T-cell (primary cell): ENCODE measurements at regions not wholly inside any gene's neighbourhood (a gene's known extent, or its start where the extent isn't known, plus 50 kb on each side); places are given as distances from the start of the nearest gene placed in this dataset.

Source experiments
- ATAC-seq, 4 experiments: fragments of 200-7000 bp in 3 of 4; fragments of 150-1000 bp in 1 of 4; cut with Tn5 transposase; replicated peaks in 1 of 4; 1 replicate in 3 of 4; 2 replicates in 1 of 4; pipeline ENCODE4 v1.10.0; 2021; ENCODE audit warnings: moderate library complexity in 3 of 4, mild to moderate bottlenecking in 2 of 4, moderate number of reproducible peaks in 1 of 4
- CTCF ChIA-PET, 2 donors: fragments of 300-600 bp; sonication (Branson Sonifier 250); formaldehyde crosslinking; loops; one replicate each; lab custom pipeline; 2022; ENCODE audit warnings: antibody characterized with exemption in 2 of 2; lab: Charles Lee
- POLR2A ChIA-PET, 2 donors: fragments of 300-600 bp; sonication (Branson Sonifier 250); formaldehyde crosslinking; loops; one replicate each; lab custom pipeline; 2022; ENCODE audit warnings: antibody characterized with exemption in 2 of 2; lab: Charles Lee
- DNase-seq, 35 experiments: peaks; one replicate each; pipeline versions ENCODE4 v3.0.0 to v3.0.0-alpha.2; 2013 to 2023
- H3K27ac ChIP-seq: one replicate; pipeline ENCODE4 v1.5.1; 2013; ENCODE audit warnings: low read length
- H3K27me3 ChIP-seq, 2 experiments: replicated peaks in 1 of 2; 1 replicate in 1 of 2; 2 replicates in 1 of 2; pipeline versions ENCODE4 v1.6.1 to v1.7.0; 2013; ENCODE audit warnings: low read length in 1 of 2, mixed read lengths in 1 of 2; ENCODE audit not compliant: control insufficient read depth in 2 of 2, insufficient read depth in 2 of 2; ENCODE audit errors: extremely low read depth in 1 of 2
- H3K36me3 ChIP-seq, 2 donors: 1 replicate in 1 of 2; 2 replicates in 1 of 2; pipeline versions ENCODE4 v1.6.1 to v1.7.0; 2013; ENCODE audit warnings: low read length in 1 of 2; ENCODE audit not compliant: control insufficient read depth in 2 of 2, insufficient read depth in 1 of 2; ENCODE audit errors: extremely low read depth in 1 of 2
- H3K4me1 ChIP-seq, 2 experiments: 1 replicate in 1 of 2; 2 replicates in 1 of 2; pipeline versions ENCODE4 v1.6.1 to v1.7.0; 2013; ENCODE audit warnings: low read length in 2 of 2, mixed read lengths in 1 of 2; ENCODE audit not compliant: insufficient read depth in 2 of 2, control insufficient read depth in 1 of 2; ENCODE audit errors: extremely low read depth in 1 of 2
- H3K4me3 ChIP-seq, 2 donors: 1 replicate in 1 of 2; 2 replicates in 1 of 2; pipeline versions ENCODE4 v1.5.1 to v1.7.0; 2013; ENCODE audit warnings: mild to moderate bottlenecking in 2 of 2, low read length in 1 of 2, moderate library complexity in 1 of 2; ENCODE audit not compliant: control insufficient read depth in 1 of 2; ENCODE audit errors: extremely low read depth in 1 of 2
- H3K9me3 ChIP-seq: 2 replicates; pipeline ENCODE4 v1.7.0; 2013
- H3K27ac Mint-ChIP-seq, 2 donors: one replicate each; pipeline ENCODE4 v1.8.0; 2020 to 2021; ENCODE audit warnings: mild to moderate bottlenecking in 2 of 2, mixed read lengths in 2 of 2
- H3K27me3 Mint-ChIP-seq, 2 donors: one replicate each; pipeline ENCODE4 v1.8.0; 2021 to 2022; ENCODE audit warnings: mixed read lengths in 2 of 2
- H3K36me3 Mint-ChIP-seq: one replicate; pipeline ENCODE4 v1.8.0; 2021; ENCODE audit warnings: mixed read lengths
- H3K4me1 Mint-ChIP-seq, 3 donors: one replicate each; pipeline ENCODE4 v1.8.0; 2020 to 2022; ENCODE audit warnings: mixed read lengths in 3 of 3, mild to moderate bottlenecking in 1 of 3
- H3K4me3 Mint-ChIP-seq, 3 donors: one replicate each; pipeline ENCODE4 v1.8.0; 2020 to 2022; ENCODE audit warnings: mild to moderate bottlenecking in 3 of 3, mixed read lengths in 3 of 3, moderate library complexity in 3 of 3
- H3K9me3 Mint-ChIP-seq, 3 donors: one replicate each; pipeline ENCODE4 v1.8.0; 2020 to 2022; ENCODE audit warnings: mixed read lengths in 3 of 3
- WGBS: methylation state at CpG from one replicate; pipeline ENCODE4 v1.1.5; 2013; ENCODE audit warnings: missing lambda C conversion rate; ENCODE audit not compliant: insufficient coverage; 5-methylcytosine and 5-hydroxymethylcytosine counted together

DNA sequence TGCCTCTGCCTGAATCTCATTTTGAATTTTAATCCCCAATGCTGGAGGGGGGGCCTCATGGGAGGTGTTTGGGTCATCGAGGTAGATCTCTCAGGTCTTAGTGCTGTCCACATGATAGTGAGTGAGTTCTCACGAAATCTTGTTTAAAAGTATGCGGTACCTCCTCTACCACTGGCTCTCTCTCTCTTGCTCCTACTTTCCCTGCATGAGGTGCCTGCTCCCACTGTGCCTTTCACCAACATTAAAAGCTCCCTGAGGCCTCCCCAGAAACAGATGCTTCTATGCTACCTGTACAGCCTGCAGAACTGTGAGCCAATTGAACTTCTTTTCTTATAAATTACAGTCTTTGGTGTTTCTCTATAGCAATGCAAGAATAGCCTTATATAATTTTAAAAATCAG lies 560.7 kb upstream of the CPEB2 start:
- ChIA-PET CTCF (no interaction called here), POLR2A (no interaction called here)
- no peak for DNase-seq
- Histone ChIP-seq H3K27ac (no peak overlapping the region), H3K4me3 (no peak overlapping the region), H3K4me1 (no peaks in the 10 kb centered on the region), H3K9me3 (no peaks in the 10 kb centered on the region), H3K27me3 (no peaks in the 10 kb centered on the region), H3K36me3 (no peaks in the 10 kb centered on the region)
- Mint-ChIP-seq H3K27me3 (no peaks in the 10 kb centered on the region), H3K27ac (no peak overlapping the region), H3K36me3 (no peaks in the 10 kb centered on the region), H3K4me3 (no peak overlapping the region), H3K9me3 (peaks cover 0 to 4% (median 0%) of the 10 kb centered on the region in 3 donors), H3K4me1 (no peaks in the 10 kb centered on the region)
- ATAC-seq = no peak
- 100% methylated on average over 1 of the region's 3 CpGs for WGBS

DNA sequence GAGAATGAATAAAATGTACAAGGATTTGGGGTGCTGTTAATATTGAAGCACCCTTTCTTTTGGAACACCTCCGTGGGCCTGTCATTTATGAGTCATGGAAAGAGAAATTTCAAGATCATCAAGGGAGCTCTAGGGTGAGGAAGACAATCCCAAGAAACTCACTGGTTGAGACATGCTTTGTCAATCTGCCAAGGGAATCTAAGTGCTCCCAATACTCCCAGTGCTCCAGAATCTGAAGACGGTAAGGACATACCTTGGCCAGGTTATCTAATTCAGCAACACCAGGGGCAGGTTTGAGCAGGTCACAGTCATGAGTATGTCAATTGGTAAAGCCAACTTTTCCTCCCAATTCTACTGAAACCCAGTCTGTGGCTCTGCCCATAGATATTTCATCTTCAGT lies 556.4 kb upstream of the CPEB2 start:
- no peak overlapping the region for H3K4me3 Mint-ChIP-seq
- DNase-seq (no peak), ATAC-seq (no peak)
- ChIA-PET CTCF (no interaction called here), POLR2A (no interaction called here)
- no peaks in the 10 kb centered on the region for H3K36me3 Mint-ChIP-seq
- Histone ChIP-seq H3K36me3 (no peaks in the 10 kb centered on the region), H3K4me1 (no peaks in the 10 kb centered on the region), H3K27ac (no peak overlapping the region), H3K4me3 (no peak overlapping the region), H3K9me3 (no peaks in the 10 kb centered on the region), H3K27me3 (no peaks in the 10 kb centered on the region)
- H3K27ac Mint-ChIP-seq = no peak overlapping the region
- H3K27me3 Mint-ChIP-seq = no peaks in the 10 kb centered on the region
- H3K4me1 Mint-ChIP-seq = no peaks in the 10 kb centered on the region
- peaks cover 0 to 4% (median 0%) of the 10 kb centered on the region in 3 donors for H3K9me3 Mint-ChIP-seq
- WGBS = no CpG with 5 or more reads among the region's 2 CpGs

DNA sequence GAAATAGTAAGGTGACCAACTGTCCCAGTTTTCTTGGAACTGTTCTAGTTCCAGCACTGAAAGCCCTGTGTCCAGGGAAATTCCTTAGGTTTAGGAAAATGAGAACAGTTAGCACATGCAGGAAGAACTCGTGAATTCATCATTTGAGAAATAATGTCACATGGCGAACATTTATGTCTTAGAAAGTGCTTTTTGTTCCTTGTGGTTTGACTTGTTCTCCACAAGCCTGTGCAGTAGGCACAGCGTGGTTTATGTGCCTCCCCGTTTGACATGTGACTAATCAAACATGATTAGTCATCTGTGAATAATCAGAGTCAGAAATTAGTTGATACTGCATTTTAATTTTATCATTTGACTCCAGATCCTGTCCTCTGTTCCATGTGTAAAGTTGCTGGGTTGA lies 556.0 kb upstream of the CPEB2 start:
- Histone ChIP-seq H3K4me3 (no peak overlapping the region), H3K36me3 (no peaks in the 10 kb centered on the region), H3K27me3 (no peaks in the 10 kb centered on the region), H3K4me1 (no peaks in the 10 kb centered on the region), H3K27ac (no peak overlapping the region), H3K9me3 (no peaks in the 10 kb centered on the region)
- Mint-ChIP-seq H3K27me3 (no peaks in the 10 kb centered on the region), H3K27ac (no peak overlapping the region), H3K4me1 (no peaks in the 10 kb centered on the region), H3K4me3 (no peak overlapping the region), H3K36me3 (no peaks in the 10 kb centered on the region), H3K9me3 (peaks cover 0 to 4% (median 0%) of the 10 kb centered on the region in 3 donors)
- 20% methylated on average over 1 of the region's 4 CpGs for WGBS
- ChIA-PET CTCF (no interaction called here), POLR2A (interaction anchor here in 1 of 2 donors (0.7 kb wide), 1 partner anchor 207 kb away, joined by 11 read pairs; no protein-coding TSS in a partner anchor)
- DNase-seq (no peak), ATAC-seq (no peak)

DNA sequence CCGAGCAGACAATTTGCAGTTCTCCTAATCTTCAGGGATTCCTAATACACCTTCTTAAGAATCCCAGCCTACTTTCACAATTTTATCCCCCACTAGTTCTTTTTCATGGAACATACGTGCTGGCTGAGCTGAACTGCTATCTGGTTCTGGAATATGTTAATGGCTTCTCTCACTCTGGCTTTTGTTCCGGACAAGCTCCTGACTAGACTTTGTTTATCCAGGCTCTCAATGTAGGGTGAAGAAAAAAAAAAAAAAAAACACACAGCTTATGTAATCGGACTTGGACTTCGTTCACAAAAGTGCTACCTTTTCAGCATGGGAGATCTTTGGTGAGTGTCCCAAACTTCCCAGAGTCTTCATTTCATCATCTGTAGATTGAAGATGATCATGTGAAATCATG lies 555.4 kb upstream of the CPEB2 start:
- POLR2A ChIA-PET = interaction anchor here in 1 of 2 donors (0.7 kb wide), 1 partner anchor 207 kb away, joined by 11 read pairs; no protein-coding TSS in a partner anchor
- WGBS = no CpG with 5 or more reads among the region's 5 CpGs
- ATAC-seq = no peak

DNA sequence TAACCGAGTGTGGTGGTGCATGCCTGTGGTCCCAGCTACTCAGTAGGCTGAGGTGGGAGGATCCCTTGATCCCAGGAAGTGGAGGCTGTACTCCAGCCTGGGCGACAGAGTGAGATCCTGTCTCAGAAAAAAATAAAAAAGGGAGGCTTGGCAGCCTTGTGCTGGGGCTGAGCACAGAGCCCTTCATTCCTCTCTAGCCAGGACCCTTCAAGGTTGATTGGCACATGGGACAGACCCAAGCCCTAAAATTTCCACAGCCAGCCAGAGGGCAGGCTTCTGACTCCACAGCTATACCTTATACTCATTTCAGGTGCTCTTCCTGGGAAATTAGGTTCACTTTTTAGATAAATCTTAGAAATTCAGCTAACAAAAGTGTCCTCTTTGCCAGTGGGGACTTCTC lies 553.0 kb upstream of the CPEB2 start:
- H3K27me3 Mint-ChIP-seq = no peaks in the 10 kb centered on the region
- H3K27me3 ChIP-seq = no peaks in the 10 kb centered on the region
- no peaks in the 10 kb centered on the region for H3K9me3 ChIP-seq
- H3K27ac ChIP-seq = no peak overlapping the region
- no peak overlapping the region for H3K4me3 ChIP-seq
- CTCF ChIA-PET = no interaction called here
- DNase-seq (no peak), ATAC-seq (no peak)
- H3K36me3 ChIP-seq = no peaks in the 10 kb centered on the region
- WGBS = 60% methylated on average over 1 of the region's 2 CpGs
- no peaks in the 10 kb centered on the region for H3K9me3 Mint-ChIP-seq
- no peak overlapping the region for H3K27ac Mint-ChIP-seq
- no peaks in the 10 kb centered on the region for H3K4me1 Mint-ChIP-seq
- POLR2A ChIA-PET = no interaction called here
- H3K4me3 Mint-ChIP-seq = no peak overlapping the region
- no peaks in the 10 kb centered on the region for H3K36me3 Mint-ChIP-seq
- H3K4me1 ChIP-seq = no peaks in the 10 kb centered on the region

More for the DNA sequence above, 555.4 kb upstream of the CPEB2 start:
- no peaks in the 10 kb centered on the region for H3K4me1 Mint-ChIP-seq
- H3K27me3 Mint-ChIP-seq = no peaks in the 10 kb centered on the region
- Histone ChIP-seq H3K27me3 (no peaks in the 10 kb centered on the region), H3K9me3 (no peaks in the 10 kb centered on the region), H3K27ac (no peak overlapping the region), H3K36me3 (no peaks in the 10 kb centered on the region), H3K4me3 (no peak overlapping the region), H3K4me1 (no peaks in the 10 kb centered on the region)
- DNase-seq = no peak
- CTCF ChIA-PET = no interaction called here
- H3K36me3 Mint-ChIP-seq = no peaks in the 10 kb centered on the region
- peaks cover 0 to 4% (median 0%) of the 10 kb centered on the region in 3 donors for H3K9me3 Mint-ChIP-seq
- H3K27ac Mint-ChIP-seq = no peak overlapping the region
- H3K4me3 Mint-ChIP-seq = no peak overlapping the region

DNA sequence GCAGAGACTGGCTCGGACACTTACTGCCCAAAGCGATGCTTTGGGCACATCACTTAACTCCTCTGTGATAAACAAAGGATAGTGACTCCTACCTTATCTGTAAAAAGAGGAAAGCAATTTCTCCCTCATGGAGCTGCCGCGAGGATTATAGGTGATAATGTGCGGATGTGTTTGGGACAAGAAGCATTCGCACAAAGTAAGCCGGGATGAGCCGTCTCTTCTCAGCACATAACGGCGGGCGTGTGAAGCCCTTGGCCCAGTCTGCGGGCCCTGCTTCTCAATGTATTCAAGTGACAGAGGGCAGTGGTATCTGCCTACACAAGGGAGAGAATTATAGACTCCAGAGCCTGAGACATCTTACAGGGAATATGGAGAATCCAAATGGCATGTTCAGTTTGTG lies 550.3 kb upstream of the CPEB2 start:
- no peak for DNase-seq
- no peak overlapping the region for H3K4me3 Mint-ChIP-seq
- no peaks in the 10 kb centered on the region for H3K9me3 Mint-ChIP-seq
- CTCF ChIA-PET = no interaction called here
- Histone ChIP-seq H3K27me3 (no peaks in the 10 kb centered on the region), H3K9me3 (no peaks in the 10 kb centered on the region), H3K36me3 (no peaks in the 10 kb centered on the region), H3K27ac (no peak overlapping the region), H3K4me1 (no peaks in the 10 kb centered on the region), H3K4me3 (no peak overlapping the region)
- no peaks in the 10 kb centered on the region for H3K4me1 Mint-ChIP-seq
- H3K36me3 Mint-ChIP-seq = no peaks in the 10 kb centered on the region
- H3K27ac Mint-ChIP-seq = no peak overlapping the region
- POLR2A ChIA-PET = no interaction called here
- ATAC-seq = no peak
- H3K27me3 Mint-ChIP-seq = no peaks in the 10 kb centered on the region
- WGBS = 100% methylated on average over 8 of the region's 12 CpGs

DNA sequence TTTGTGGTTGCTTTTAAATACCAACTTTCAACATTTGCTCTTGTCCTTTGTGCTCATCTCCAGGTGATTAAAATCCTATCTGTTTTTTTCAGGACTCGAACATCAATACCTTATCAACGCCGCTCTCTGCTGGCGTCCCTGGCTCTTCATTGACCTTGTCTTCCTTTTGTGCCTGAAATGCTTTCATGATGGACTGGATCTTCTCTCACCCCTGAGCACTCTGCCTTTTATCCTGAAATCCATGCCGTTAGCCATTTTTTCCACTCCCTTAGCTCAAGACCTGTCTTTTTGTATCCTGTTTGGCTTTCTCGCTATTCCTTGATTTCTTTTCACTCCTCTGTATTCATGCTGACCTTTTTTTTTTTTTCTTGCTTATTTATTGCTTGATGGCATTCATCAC lies 549.5 kb upstream of the CPEB2 start:
- CTCF ChIA-PET = interaction anchor here in 1 of 2 donors (0.6 kb wide), 1 partner anchor 610 kb away, joined by 9 read pairs; no protein-coding TSS in a partner anchor
- DNase-seq (no peak), ATAC-seq (no peak)
- POLR2A ChIA-PET = interaction anchor here in 1 of 2 donors (0.7 kb wide), 1 partner anchor 1239 kb away, joined by 5 read pairs; no protein-coding TSS in a partner anchor
- Mint-ChIP-seq H3K9me3 (no peaks in the 10 kb centered on the region), H3K27ac (no peak overlapping the region), H3K4me3 (no peak overlapping the region), H3K36me3 (no peaks in the 10 kb centered on the region), H3K4me1 (no peaks in the 10 kb centered on the region), H3K27me3 (no peaks in the 10 kb centered on the region)
- Histone ChIP-seq H3K27me3 (no peaks in the 10 kb centered on the region), H3K4me1 (no peaks in the 10 kb centered on the region), H3K4me3 (no peak overlapping the region), H3K27ac (no peak overlapping the region), H3K9me3 (no peaks in the 10 kb centered on the region), H3K36me3 (no peaks in the 10 kb centered on the region)
- WGBS = 90% methylated on average over 6 of the region's 6 CpGs
